Astrocyte (in vitro differentiated cells and primary cell): ENCODE measurements at regions not wholly inside any gene's neighbourhood (a gene's known extent, or its start where the extent isn't known, plus 50 kb on each side); places are given as distances from the start of the nearest gene placed in this dataset.

ENCODE experiments used
- DNase-seq: peaks from one replicate; pipeline ENCODE4 v3.0.0-alpha.2; 2010; ENCODE audit warnings: low read depth
- FAIRE-seq: peaks from 2 replicates; lab custom pipeline; 2011; peaks lifted over from hg19 to GRCh38; lab: Jason Lieb, UNC
- H2AFZ ChIP-seq: 2 replicates; pipeline ENCODE4 v1.6.0; 2012; ENCODE audit warnings: low read depth, low read length, inconsistent platforms
- H3K27ac ChIP-seq: 2 replicates; pipeline ENCODE4 v1.5.1; 2011; ENCODE audit warnings: low read depth, low read length, inconsistent platforms
- H3K27me3 ChIP-seq: 2 replicates; pipeline ENCODE4 v1.6.0; 2011; ENCODE audit warnings: low read length, inconsistent platforms; ENCODE audit not compliant: insufficient read depth
- H3K36me3 ChIP-seq: 2 replicates; pipeline ENCODE4 v1.5.1; 2011; ENCODE audit warnings: low read length, inconsistent platforms; ENCODE audit not compliant: insufficient read depth
- H3K4me1 ChIP-seq: 2 replicates; pipeline ENCODE4 v1.5.1; 2011; ENCODE audit warnings: low read length, inconsistent platforms; ENCODE audit not compliant: insufficient read depth
- H3K4me2 ChIP-seq: 2 replicates; pipeline ENCODE4 v1.6.0; 2012; ENCODE audit warnings: low read length, inconsistent platforms
- H3K4me3 ChIP-seq: 2 replicates; pipeline ENCODE4 v1.5.1; 2011; ENCODE audit warnings: low read depth, mild to moderate bottlenecking, low read length, inconsistent platforms; ENCODE audit not compliant: insufficient read depth
- H3K79me2 ChIP-seq: 2 replicates; pipeline ENCODE4 v1.6.0; 2012; ENCODE audit warnings: mild to moderate bottlenecking, low read length, inconsistent platforms; ENCODE audit not compliant: insufficient read depth
- H3K9ac ChIP-seq: 2 replicates; pipeline ENCODE4 v1.6.0; 2012; ENCODE audit warnings: mild to moderate bottlenecking, low read length, inconsistent platforms
- H3K9me3 ChIP-seq: 2 replicates; pipeline ENCODE4 v1.5.1; 2012; ENCODE audit warnings: low read depth, mild to moderate bottlenecking, low read length, inconsistent platforms; ENCODE audit not compliant: insufficient read depth
- H4K20me1 ChIP-seq: 2 replicates; pipeline ENCODE4 v1.6.0; 2012; ENCODE audit warnings: low read length, inconsistent platforms; ENCODE audit not compliant: insufficient read depth
- H3K27ac Mint-ChIP-seq: one replicate; pipeline ENCODE4 v1.8.0; 2021; ENCODE audit warnings: mild to moderate bottlenecking, mixed read lengths; ENCODE audit not compliant: unreplicated experiment
- H3K27me3 Mint-ChIP-seq: one replicate; pipeline ENCODE4 v1.8.0; 2021; ENCODE audit warnings: low read depth, mixed read lengths; ENCODE audit not compliant: unreplicated experiment
- H3K36me3 Mint-ChIP-seq: one replicate; pipeline ENCODE4 v1.8.0; 2021; ENCODE audit warnings: low read depth, mixed read lengths; ENCODE audit not compliant: unreplicated experiment
- H3K4me1 Mint-ChIP-seq: one replicate; pipeline ENCODE4 v1.8.0; 2021; ENCODE audit warnings: low read depth, mixed read lengths; ENCODE audit not compliant: unreplicated experiment
- H3K4me3 Mint-ChIP-seq: one replicate; pipeline ENCODE4 v1.8.0; 2021; ENCODE audit warnings: mild to moderate bottlenecking, moderate library complexity, mixed read lengths; ENCODE audit not compliant: unreplicated experiment
- H3K9me3 Mint-ChIP-seq: one replicate; pipeline ENCODE4 v1.8.0; 2021; ENCODE audit warnings: mild to moderate bottlenecking, mixed read lengths; ENCODE audit not compliant: unreplicated experiment
- CTCF ChIP-seq: IDR thresholded peaks from 2 replicates; pipeline ENCODE4 v1.5.1; 2011; ENCODE audit warnings: low read depth, mild to moderate bottlenecking, inconsistent platforms, low read length, moderate library complexity; ENCODE audit not compliant: insufficient read depth
- EZH2 ChIP-seq: IDR thresholded peaks from 2 replicates; pipeline ENCODE4 v1.6.1; 2012; ENCODE audit warnings: mild to moderate bottlenecking, low read length, inconsistent platforms; ENCODE audit not compliant: insufficient read depth

GRCh38 chr2:215590010-215590745, 154.3 kb upstream of the FN1 start:
- DNase-seq (no peak), FAIRE-seq (peak; percentile 39)
- Mint-ChIP-seq H3K27ac (no peak overlapping the region), H3K4me3 (no peak overlapping the region), H3K9me3 (no peaks in the 10 kb centered on the region), H3K27me3 (no peaks in the 10 kb centered on the region), H3K36me3 (no peaks in the 10 kb centered on the region), H3K4me1 (peaks cover 15% of the 10 kb centered on the region)
- Histone ChIP-seq H3K27ac (no peak overlapping the region), H3K9me3 (no peaks in the 10 kb centered on the region), H3K4me1 (peaks cover 5% of the 10 kb centered on the region), H3K4me3 (no peak overlapping the region), H3K79me2 (no peaks in the 10 kb centered on the region), H3K27me3 (no peaks in the 10 kb centered on the region), H3K36me3 (no peaks in the 10 kb centered on the region), H4K20me1 (no peaks in the 10 kb centered on the region), H3K9ac (no peak overlapping the region), H2AFZ (no peak overlapping the region), H3K4me2 (no peak overlapping the region)
- no peak for TF ChIP-seq CTCF
- no peak for TF ChIP-seq EZH2

- no peaks in the 10 kb centered on the region for H4K20me1 ChIP-seq
- H3K27me3 ChIP-seq = no peaks in the 10 kb centered on the region
- no peaks in the 10 kb centered on the region for H3K27me3 Mint-ChIP-seq
- no peak for TF ChIP-seq EZH2
- TF ChIP-seq CTCF = no peak
- H3K4me3 ChIP-seq = no peak overlapping the region
- no peaks in the 10 kb centered on the region for H3K9me3 Mint-ChIP-seq
- DNase-seq = no peak
- peaks cover 8% of the 10 kb centered on the region for H3K4me1 Mint-ChIP-seq
- no peaks in the 10 kb centered on the region for H3K79me2 ChIP-seq
- H3K36me3 ChIP-seq = no peaks in the 10 kb centered on the region
- no peak overlapping the region for H3K4me3 Mint-ChIP-seq
- FAIRE-seq = no peak
- H3K27ac Mint-ChIP-seq = no peak overlapping the region
- H2AFZ ChIP-seq = no peak overlapping the region
- H3K27ac ChIP-seq = no peak overlapping the region
- H3K36me3 Mint-ChIP-seq = no peaks in the 10 kb centered on the region
- H3K9me3 ChIP-seq = no peaks in the 10 kb centered on the region
- no peaks in the 10 kb centered on the region for H3K4me1 ChIP-seq
- H3K4me2 ChIP-seq = no peak overlapping the region
- no peak overlapping the region for H3K9ac ChIP-seq
Measured at GRCh38 chr2:215583881-215584280, 148.0 kb upstream of the FN1 start.

DNA sequence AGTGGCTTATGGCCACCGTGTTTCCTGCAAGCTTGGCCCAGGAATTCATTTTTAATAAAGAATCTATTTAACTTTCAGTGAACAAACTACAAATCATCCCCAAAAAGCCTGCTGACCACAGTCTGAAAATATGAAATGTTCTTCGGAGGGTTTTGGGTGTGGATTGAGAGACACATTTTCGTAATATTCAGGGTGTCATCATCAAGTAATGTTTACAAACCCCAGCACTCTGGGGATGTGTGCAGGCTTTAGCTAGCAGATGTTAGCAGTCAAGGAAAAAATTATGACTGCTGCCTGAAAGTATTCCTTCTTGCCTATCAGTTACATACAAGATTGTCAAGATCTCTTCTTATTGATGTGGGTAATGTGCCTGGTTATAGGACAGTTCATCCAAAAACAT, 143.9 kb upstream of the FN1 start:
- no peak overlapping the region for H3K4me3 ChIP-seq
- H3K27ac Mint-ChIP-seq = peak overlapping the region; percentile 75
- H3K4me1 Mint-ChIP-seq = peaks cover 8% of the 10 kb centered on the region
- H3K27me3 Mint-ChIP-seq = no peaks in the 10 kb centered on the region
- H2AFZ ChIP-seq = no peak overlapping the region
- H3K36me3 Mint-ChIP-seq = no peaks in the 10 kb centered on the region
- FAIRE-seq (peak; percentile 75), DNase-seq (peak; percentile 83)
- TF ChIP-seq EZH2 = no peak
- no peak for TF ChIP-seq CTCF
- H3K9me3 ChIP-seq = no peaks in the 10 kb centered on the region
- no peaks in the 10 kb centered on the region for H3K79me2 ChIP-seq
- peak overlapping the region; percentile 37 for H3K27ac ChIP-seq
- H4K20me1 ChIP-seq = no peaks in the 10 kb centered on the region
- H3K9ac ChIP-seq = no peak overlapping the region
- H3K9me3 Mint-ChIP-seq = no peaks in the 10 kb centered on the region
- H3K27me3 ChIP-seq = no peaks in the 10 kb centered on the region
- no peak overlapping the region for H3K4me3 Mint-ChIP-seq
- no peaks in the 10 kb centered on the region for H3K36me3 ChIP-seq
- H3K4me1 ChIP-seq = no peaks in the 10 kb centered on the region
- peak overlapping the region; percentile 42 for H3K4me2 ChIP-seq
